WTC11 (cell line): ENCODE measurements at regions not wholly inside any gene's neighbourhood (a gene's known extent, or its start where the extent isn't known, plus 50 kb on each side); places are given as distances from the start of the nearest gene placed in this dataset.

Experiments used
- ATAC-seq: fragments of 200-7000 bp; cut with Tn5 transposase; 2 replicates; pipeline ENCODE4 v1.10.0; 2021; ENCODE audit warnings: mild to moderate bottlenecking, moderate library complexity
- CTCF ChIA-PET: fragments of 300-600 bp; sonication (Branson Sonifier 250); formaldehyde crosslinking; loops from one replicate; lab custom pipeline; 2021; ENCODE audit warnings: antibody characterized with exemption; lab: Charles Lee
- POLR2A ChIA-PET: fragments of 350-600 bp; sonication (Branson Sonifier 250); formaldehyde crosslinking; loops from one replicate; lab custom pipeline; 2021; ENCODE audit warnings: antibody characterized with exemption; lab: Charles Lee
- DNase-seq: peaks from one replicate; pipeline ENCODE4 v3.0.0; 2021; ENCODE audit warnings: low spot score
- H3K27ac Mint-ChIP-seq: 2 replicates; pipeline ENCODE4 v1.8.0; 2021; ENCODE audit warnings: mixed read lengths
- H3K27me3 Mint-ChIP-seq: 2 replicates; pipeline ENCODE4 v1.8.0; 2021; ENCODE audit warnings: low read depth, mild to moderate bottlenecking, moderate library complexity, mixed read lengths
- H3K36me3 Mint-ChIP-seq: 2 replicates; pipeline ENCODE4 v1.8.0; 2021; ENCODE audit warnings: mixed read lengths
- H3K4me1 Mint-ChIP-seq: 2 replicates; pipeline ENCODE4 v1.8.0; 2022; ENCODE audit warnings: mixed read lengths
- H3K4me3 Mint-ChIP-seq: 2 replicates; pipeline ENCODE4 v1.8.0; 2021; ENCODE audit warnings: mild to moderate bottlenecking, moderate library complexity, mixed read lengths
- H3K9me3 Mint-ChIP-seq: 2 replicates; pipeline ENCODE4 v1.8.0; 2021; ENCODE audit warnings: mixed read lengths
- EMX1 ChIP-seq: fragments of 250-450 bp; sonication (Bioruptor Pico); IDR thresholded peaks from 2 replicates; pipeline ENCODE4 v1.8.0; 2021; ENCODE audit warnings: mild to moderate bottlenecking
- ESRRA ChIP-seq: sonication (generic); formaldehyde crosslinking; IDR thresholded peaks from 2 replicates; pipeline ENCODE4 v1.8.1; 2022; ENCODE audit warnings: mild to moderate bottlenecking, missing genetic modification reagents, borderline replicate concordance
- FOXK1 ChIP-seq: sonication (generic); formaldehyde crosslinking; IDR thresholded peaks from 2 replicates; pipeline ENCODE4 v1.8.0; 2022; ENCODE audit warnings: mild to moderate bottlenecking, moderate library complexity, missing genetic modification reagents
- FOXP1 ChIP-seq: sonication (generic); formaldehyde crosslinking; IDR thresholded peaks from 2 replicates; pipeline ENCODE4 v1.8.0; 2022; ENCODE audit warnings: missing genetic modification reagents, mild to moderate bottlenecking, moderate library complexity, borderline replicate concordance
- GRHL2 ChIP-seq: fragments of 250-450 bp; sonication (Bioruptor Pico); IDR thresholded peaks from 2 replicates; pipeline ENCODE4 v1.8.0; 2022; ENCODE audit warnings: mild to moderate bottlenecking, moderate library complexity; ENCODE audit not compliant: insufficient replicate concordance, severe bottlenecking
- MXD4 ChIP-seq: fragments of 250-450 bp; sonication (Bioruptor Pico); IDR thresholded peaks from 2 replicates; pipeline ENCODE4 v1.8.0; 2021; ENCODE audit warnings: mild to moderate bottlenecking, moderate library complexity, borderline replicate concordance
- MYBL2 ChIP-seq: sonication (generic); formaldehyde crosslinking; IDR thresholded peaks from 2 replicates; pipeline ENCODE4 v1.8.1; 2023; ENCODE audit warnings: mild to moderate bottlenecking, moderate library complexity, missing genetic modification reagents
- NR1H2 ChIP-seq: sonication (generic); formaldehyde crosslinking; IDR thresholded peaks from 2 replicates; pipeline ENCODE4 v1.9.0; 2021; ENCODE audit warnings: mild to moderate bottlenecking, moderate library complexity, missing genetic modification reagents
- RORB ChIP-seq: fragments of 250-450 bp; sonication (Bioruptor Pico); IDR thresholded peaks from 2 replicates; pipeline ENCODE4 v1.9.0; 2021; ENCODE audit warnings: mild to moderate bottlenecking
- SMAD3 ChIP-seq: sonication (generic); formaldehyde crosslinking; IDR thresholded peaks from 2 replicates; pipeline ENCODE4 v1.8.0; 2022; ENCODE audit warnings: missing genetic modification reagents, mild to moderate bottlenecking, borderline replicate concordance
- TEAD4 ChIP-seq: sonication (generic); formaldehyde crosslinking; IDR thresholded peaks from 2 replicates; pipeline ENCODE4 v1.8.0; 2022; ENCODE audit warnings: mild to moderate bottlenecking, missing genetic modification reagents
- ZBTB21 ChIP-seq: sonication (generic); formaldehyde crosslinking; IDR thresholded peaks from 2 replicates; pipeline ENCODE4 v1.8.1; 2023; ENCODE audit warnings: mild to moderate bottlenecking, missing genetic modification reagents, borderline replicate concordance
- ZNF232 ChIP-seq: sonication (generic); formaldehyde crosslinking; IDR thresholded peaks from 2 replicates; pipeline ENCODE4 v1.8.0; 2022; ENCODE audit warnings: mild to moderate bottlenecking, missing genetic modification reagents
- ZNF396 ChIP-seq: fragments of 250-450 bp; sonication (Bioruptor Pico); IDR thresholded peaks from 2 replicates; pipeline ENCODE4 v1.8.0; 2021; ENCODE audit warnings: mild to moderate bottlenecking, moderate library complexity, borderline replicate concordance
- TF ChIP-seq, protein P1 (sequence below): sonication (generic); formaldehyde crosslinking; IDR thresholded peaks from 2 replicates; pipeline ENCODE4 v1.8.1; 2022; ENCODE audit warnings: low read depth, mild to moderate bottlenecking, moderate library complexity, missing genetic modification reagents, borderline replicate concordance
- TF ChIP-seq, protein P2 (sequence below): fragments of 250-450 bp; sonication (Bioruptor Pico); IDR thresholded peaks from 2 replicates; pipeline ENCODE4 v1.9.0; 2021; ENCODE audit warnings: mild to moderate bottlenecking
- TF ChIP-seq, protein P3 (sequence below): sonication (generic); formaldehyde crosslinking; IDR thresholded peaks from 2 replicates; pipeline ENCODE4 v1.8.0; 2023; ENCODE audit warnings: missing genetic modification reagents
- TF ChIP-seq, protein P4 (sequence below): sonication (generic); formaldehyde crosslinking; IDR thresholded peaks from 2 replicates; pipeline ENCODE4 v1.8.1; 2023; ENCODE audit warnings: mild to moderate bottlenecking, missing genetic modification reagents
- TF ChIP-seq, protein P5 (sequence below): fragments of 250-450 bp; sonication (Bioruptor Pico); IDR thresholded peaks from 2 replicates; pipeline ENCODE4 v2.1.2; 2022; ENCODE audit warnings: mild to moderate bottlenecking, moderate library complexity
- TF ChIP-seq, protein P6 (sequence below): sonication (generic); formaldehyde crosslinking; IDR thresholded peaks from 2 replicates; pipeline ENCODE4 v1.8.1; 2023; ENCODE audit warnings: mild to moderate bottlenecking, missing genetic modification reagents, moderate library complexity
- TF ChIP-seq, protein P7 (sequence below): sonication (generic); formaldehyde crosslinking; conservative IDR thresholded peaks from 2 replicates; pipeline ENCODE4 v1.8.1; 2022; ENCODE audit warnings: mild to moderate bottlenecking, missing genetic modification reagents

DNA sequence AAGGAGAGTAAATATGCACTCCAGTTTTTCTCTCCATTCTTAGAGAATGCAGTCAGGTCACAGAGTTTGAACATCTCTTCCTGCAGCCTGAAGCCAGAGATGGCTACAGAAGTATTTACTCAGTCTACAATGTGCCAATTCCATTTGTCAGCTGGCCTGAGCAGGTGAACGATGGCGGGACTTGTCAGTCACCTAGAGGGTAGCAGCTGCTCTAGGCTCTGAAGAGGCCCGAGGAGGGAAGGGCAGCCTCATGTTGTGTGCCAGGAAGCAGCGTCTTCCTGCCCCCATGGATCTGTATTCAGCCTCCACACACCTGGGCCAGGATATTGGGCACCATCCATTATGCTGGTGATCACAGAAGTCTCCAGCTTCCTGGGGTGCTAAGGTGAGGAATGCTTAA, 316.7 kb upstream of the CHAC2 start (continued):
- TF ChIP-seq, protein P1, sequence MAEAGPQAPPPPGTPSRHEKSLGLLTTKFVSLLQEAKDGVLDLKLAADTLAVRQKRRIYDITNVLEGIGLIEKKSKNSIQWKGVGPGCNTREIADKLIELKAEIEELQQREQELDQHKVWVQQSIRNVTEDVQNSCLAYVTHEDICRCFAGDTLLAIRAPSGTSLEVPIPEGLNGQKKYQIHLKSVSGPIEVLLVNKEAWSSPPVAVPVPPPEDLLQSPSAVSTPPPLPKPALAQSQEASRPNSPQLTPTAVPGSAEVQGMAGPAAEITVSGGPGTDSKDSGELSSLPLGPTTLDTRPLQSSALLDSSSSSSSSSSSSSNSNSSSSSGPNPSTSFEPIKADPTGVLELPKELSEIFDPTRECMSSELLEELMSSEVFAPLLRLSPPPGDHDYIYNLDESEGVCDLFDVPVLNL (CRISPR knock-in tag), result no peak
- TF ChIP-seq ZBTB21 (CRISPR knock-in tag) (no peak), ESRRA (CRISPR knock-in tag) (no peak)
- TF ChIP-seq, all 79 proteins: peak for 0

DNA sequence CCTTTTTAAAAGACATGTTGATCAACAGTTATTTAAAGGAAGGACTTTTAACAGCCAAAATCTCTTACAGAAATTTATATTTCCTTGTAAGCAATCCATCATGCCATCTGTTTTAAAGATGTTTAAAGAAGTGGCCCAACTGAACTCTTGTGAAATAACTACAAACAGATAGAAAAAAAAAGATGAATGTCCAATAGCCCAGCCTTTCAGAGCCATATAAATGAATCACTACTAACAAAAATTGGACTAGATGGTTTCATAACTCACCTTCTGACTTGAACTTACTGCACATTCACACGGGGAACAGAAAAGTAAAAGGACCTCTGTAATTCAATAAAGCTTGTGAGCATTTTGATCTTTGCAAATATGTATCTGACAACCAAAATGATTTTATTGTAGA, 319.0 kb upstream of the CHAC2 start:
- no peaks in the 10 kb centered on the region for H3K36me3 Mint-ChIP-seq
- TF ChIP-seq TEAD4, result no peak
- TF ChIP-seq FOXK1, result no peak
- no peak for TF ChIP-seq GRHL2 (CRISPR knock-in tag)
- CTCF ChIA-PET, result no interaction called here
- DNase-seq (no peak), ATAC-seq (no peak)
- POLR2A ChIA-PET, result interaction anchor here (0.9 kb wide), 1 partner anchor 29 kb away, joined by 3 read pairs; no protein-coding TSS in a partner anchor
- H3K4me3 Mint-ChIP-seq, result no peak overlapping the region
- no peaks in the 10 kb centered on the region for H3K27me3 Mint-ChIP-seq
- no peak overlapping the region for H3K27ac Mint-ChIP-seq
- H3K9me3 Mint-ChIP-seq, result peaks cover 12% of the 10 kb centered on the region
- peaks cover 34% of the 10 kb centered on the region for H3K4me1 Mint-ChIP-seq

DNA sequence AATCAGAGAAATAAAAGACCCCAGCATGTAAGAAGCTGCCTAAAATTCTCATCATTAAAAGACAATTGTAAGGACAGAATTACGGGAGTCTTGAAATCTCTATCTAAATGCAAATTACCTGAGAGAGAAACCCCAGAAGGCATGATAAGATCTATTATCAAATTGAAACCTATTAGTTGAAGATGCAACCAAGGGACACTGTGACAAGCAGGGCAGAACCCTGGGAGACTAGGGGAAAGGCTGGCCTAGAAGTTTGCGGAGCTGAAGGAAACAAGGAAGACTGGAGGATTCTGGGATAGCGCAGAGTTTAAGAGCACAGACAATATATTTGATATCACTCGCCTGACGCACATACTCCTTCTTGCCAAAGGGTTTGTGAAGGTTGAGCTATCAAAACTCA, 319.5 kb upstream of the CHAC2 start:
- DNase-seq (no peak), ATAC-seq (no peak)
- Mint-ChIP-seq H3K9me3 (peaks cover 12% of the 10 kb centered on the region), H3K27ac (no peak overlapping the region), H3K27me3 (no peaks in the 10 kb centered on the region), H3K36me3 (no peaks in the 10 kb centered on the region), H3K4me1 (peaks cover 32% of the 10 kb centered on the region), H3K4me3 (no peak overlapping the region)
- ChIA-PET POLR2A (interaction anchor here (0.6 to 0.9 kb wide), 2 partner anchors 30 to 360 kb away, joined by 3 read pairs; no protein-coding TSS in a partner anchor), CTCF (no interaction called here)
- TF ChIP-seq, protein P2, sequence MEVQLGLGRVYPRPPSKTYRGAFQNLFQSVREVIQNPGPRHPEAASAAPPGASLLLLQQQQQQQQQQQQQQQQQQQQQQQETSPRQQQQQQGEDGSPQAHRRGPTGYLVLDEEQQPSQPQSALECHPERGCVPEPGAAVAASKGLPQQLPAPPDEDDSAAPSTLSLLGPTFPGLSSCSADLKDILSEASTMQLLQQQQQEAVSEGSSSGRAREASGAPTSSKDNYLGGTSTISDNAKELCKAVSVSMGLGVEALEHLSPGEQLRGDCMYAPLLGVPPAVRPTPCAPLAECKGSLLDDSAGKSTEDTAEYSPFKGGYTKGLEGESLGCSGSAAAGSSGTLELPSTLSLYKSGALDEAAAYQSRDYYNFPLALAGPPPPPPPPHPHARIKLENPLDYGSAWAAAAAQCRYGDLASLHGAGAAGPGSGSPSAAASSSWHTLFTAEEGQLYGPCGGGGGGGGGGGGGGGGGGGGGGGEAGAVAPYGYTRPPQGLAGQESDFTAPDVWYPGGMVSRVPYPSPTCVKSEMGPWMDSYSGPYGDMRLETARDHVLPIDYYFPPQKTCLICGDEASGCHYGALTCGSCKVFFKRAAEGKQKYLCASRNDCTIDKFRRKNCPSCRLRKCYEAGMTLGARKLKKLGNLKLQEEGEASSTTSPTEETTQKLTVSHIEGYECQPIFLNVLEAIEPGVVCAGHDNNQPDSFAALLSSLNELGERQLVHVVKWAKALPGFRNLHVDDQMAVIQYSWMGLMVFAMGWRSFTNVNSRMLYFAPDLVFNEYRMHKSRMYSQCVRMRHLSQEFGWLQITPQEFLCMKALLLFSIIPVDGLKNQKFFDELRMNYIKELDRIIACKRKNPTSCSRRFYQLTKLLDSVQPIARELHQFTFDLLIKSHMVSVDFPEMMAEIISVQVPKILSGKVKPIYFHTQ (CRISPR knock-in tag), result no peak
- TF ChIP-seq, protein P3, sequence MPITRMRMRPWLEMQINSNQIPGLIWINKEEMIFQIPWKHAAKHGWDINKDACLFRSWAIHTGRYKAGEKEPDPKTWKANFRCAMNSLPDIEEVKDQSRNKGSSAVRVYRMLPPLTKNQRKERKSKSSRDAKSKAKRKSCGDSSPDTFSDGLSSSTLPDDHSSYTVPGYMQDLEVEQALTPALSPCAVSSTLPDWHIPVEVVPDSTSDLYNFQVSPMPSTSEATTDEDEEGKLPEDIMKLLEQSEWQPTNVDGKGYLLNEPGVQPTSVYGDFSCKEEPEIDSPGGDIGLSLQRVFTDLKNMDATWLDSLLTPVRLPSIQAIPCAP (CRISPR knock-in tag), result no peak
- TF ChIP-seq, protein P4, sequence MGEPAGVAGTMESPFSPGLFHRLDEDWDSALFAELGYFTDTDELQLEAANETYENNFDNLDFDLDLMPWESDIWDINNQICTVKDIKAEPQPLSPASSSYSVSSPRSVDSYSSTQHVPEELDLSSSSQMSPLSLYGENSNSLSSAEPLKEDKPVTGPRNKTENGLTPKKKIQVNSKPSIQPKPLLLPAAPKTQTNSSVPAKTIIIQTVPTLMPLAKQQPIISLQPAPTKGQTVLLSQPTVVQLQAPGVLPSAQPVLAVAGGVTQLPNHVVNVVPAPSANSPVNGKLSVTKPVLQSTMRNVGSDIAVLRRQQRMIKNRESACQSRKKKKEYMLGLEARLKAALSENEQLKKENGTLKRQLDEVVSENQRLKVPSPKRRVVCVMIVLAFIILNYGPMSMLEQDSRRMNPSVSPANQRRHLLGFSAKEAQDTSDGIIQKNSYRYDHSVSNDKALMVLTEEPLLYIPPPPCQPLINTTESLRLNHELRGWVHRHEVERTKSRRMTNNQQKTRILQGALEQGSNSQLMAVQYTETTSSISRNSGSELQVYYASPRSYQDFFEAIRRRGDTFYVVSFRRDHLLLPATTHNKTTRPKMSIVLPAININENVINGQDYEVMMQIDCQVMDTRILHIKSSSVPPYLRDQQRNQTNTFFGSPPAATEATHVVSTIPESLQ (CRISPR knock-in tag), result no peak
- no peak for TF ChIP-seq MXD4 (CRISPR knock-in tag)
- TF ChIP-seq ZNF396 (CRISPR knock-in tag), result no peak
- TF ChIP-seq SMAD3, result no peak
- TF ChIP-seq, protein P5, sequence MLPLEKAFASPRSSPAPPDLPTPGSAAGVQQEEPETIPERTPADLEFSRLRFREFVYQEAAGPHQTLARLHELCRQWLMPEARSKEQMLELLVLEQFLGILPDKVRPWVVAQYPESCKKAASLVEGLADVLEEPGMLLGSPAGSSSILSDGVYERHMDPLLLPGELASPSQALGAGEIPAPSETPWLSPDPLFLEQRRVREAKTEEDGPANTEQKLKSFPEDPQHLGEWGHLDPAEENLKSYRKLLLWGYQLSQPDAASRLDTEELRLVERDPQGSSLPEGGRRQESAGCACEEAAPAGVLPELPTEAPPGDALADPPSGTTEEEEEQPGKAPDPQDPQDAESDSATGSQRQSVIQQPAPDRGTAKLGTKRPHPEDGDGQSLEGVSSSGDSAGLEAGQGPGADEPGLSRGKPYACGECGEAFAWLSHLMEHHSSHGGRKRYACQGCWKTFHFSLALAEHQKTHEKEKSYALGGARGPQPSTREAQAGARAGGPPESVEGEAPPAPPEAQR (CRISPR knock-in tag), result no peak
- no peak for TF ChIP-seq ZNF232 (CRISPR knock-in tag)
- no peak for TF ChIP-seq FOXP1 (CRISPR knock-in tag)
- no peak for TF ChIP-seq RORB (CRISPR knock-in tag)
- TF ChIP-seq, protein P6, sequence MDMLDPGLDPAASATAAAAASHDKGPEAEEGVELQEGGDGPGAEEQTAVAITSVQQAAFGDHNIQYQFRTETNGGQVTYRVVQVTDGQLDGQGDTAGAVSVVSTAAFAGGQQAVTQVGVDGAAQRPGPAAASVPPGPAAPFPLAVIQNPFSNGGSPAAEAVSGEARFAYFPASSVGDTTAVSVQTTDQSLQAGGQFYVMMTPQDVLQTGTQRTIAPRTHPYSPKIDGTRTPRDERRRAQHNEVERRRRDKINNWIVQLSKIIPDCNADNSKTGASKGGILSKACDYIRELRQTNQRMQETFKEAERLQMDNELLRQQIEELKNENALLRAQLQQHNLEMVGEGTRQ (CRISPR knock-in tag), result no peak
- no peak for TF ChIP-seq NR1H2 (CRISPR knock-in tag)
- no peak for TF ChIP-seq MYBL2 (CRISPR knock-in tag)
- no peak for TF ChIP-seq EMX1 (CRISPR knock-in tag)
- TF ChIP-seq, protein P7, sequence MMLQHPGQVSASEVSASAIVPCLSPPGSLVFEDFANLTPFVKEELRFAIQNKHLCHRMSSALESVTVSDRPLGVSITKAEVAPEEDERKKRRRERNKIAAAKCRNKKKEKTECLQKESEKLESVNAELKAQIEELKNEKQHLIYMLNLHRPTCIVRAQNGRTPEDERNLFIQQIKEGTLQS (CRISPR knock-in tag), result no peak
- no peak for TF ChIP-seq TEAD4
